ENCODE measurements at regions not wholly inside any gene's neighbourhood (a gene's known extent, or its start where the extent isn't known, plus 50 kb on each side); places are given as distances from the start of the nearest gene placed in this dataset.

DNA sequence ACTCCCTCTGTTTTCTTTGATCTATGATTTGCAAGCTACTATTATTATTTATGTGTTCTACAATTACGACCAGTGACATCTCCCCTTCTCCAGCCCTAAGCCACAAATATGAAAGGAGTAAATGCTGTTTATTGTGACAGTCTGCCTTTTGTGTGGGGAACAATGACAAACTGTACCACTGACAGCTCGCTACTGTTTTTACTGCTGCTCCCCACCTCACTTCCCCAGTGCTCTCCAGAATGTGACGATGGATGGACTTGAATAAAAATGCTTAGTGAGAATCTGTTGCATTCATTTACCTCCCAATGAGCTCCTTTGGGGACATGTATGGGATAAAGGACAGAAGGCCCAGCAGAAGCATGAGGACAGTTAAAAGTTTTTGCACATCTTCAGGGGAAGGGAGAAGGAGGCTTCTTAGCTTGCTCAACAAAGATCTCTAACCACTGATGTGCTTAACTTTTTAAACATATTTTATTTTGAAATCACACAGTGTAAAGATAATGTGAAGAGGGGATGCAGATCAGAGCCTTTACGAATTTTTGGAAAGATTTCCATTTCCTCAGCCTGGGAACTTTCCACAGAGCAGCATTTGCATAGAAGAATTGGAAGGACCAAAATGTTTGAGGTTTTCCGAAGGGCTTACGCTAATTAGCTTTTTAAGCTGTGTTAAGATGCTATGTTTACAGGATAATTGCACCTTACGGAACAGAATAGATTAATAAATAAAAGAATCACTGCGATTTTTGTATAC lies 485.1 kb upstream of the TENM3 start:
- no peak for DNase-seq (ENCODE audit: low read depth)
- H3K4me3 ChIP-seq (ENCODE audit: low read depth, low read length), result no peak overlapping the region
- TF ChIP-seq, protein P1, sequence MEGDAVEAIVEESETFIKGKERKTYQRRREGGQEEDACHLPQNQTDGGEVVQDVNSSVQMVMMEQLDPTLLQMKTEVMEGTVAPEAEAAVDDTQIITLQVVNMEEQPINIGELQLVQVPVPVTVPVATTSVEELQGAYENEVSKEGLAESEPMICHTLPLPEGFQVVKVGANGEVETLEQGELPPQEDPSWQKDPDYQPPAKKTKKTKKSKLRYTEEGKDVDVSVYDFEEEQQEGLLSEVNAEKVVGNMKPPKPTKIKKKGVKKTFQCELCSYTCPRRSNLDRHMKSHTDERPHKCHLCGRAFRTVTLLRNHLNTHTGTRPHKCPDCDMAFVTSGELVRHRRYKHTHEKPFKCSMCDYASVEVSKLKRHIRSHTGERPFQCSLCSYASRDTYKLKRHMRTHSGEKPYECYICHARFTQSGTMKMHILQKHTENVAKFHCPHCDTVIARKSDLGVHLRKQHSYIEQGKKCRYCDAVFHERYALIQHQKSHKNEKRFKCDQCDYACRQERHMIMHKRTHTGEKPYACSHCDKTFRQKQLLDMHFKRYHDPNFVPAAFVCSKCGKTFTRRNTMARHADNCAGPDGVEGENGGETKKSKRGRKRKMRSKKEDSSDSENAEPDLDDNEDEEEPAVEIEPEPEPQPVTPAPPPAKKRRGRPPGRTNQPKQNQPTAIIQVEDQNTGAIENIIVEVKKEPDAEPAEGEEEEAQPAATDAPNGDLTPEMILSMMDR (IDR thresholded peaks at IDR 0.05; ENCODE audit: insufficient read depth, low read depth, low read length), result no peak

DNA sequence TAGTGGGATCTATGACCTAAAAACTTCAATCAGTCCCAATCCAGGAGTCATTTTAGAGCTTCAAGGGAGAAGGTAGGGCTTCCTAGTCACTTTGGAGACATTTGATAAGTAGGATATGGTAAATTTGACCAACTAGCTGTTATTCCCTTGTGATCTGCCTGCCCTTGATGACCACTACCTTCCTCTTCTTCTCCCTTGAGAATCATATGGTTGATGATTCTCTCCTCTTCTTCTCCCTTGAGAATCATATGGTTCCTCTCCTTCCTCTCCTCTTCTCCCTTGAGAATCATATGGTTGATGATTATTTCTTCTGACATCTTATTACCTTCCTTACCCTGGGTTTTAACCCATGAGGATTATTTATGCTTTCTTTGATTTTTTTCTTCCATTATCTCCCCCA lies 482.6 kb upstream of the TENM3 start:
- TF ChIP-seq, protein P1 (IDR thresholded peaks at IDR 0.05; ENCODE audit: insufficient read depth, low read depth, low read length), result no peak
- no peak for DNase-seq (ENCODE audit: low read depth)
- no peak overlapping the region for H3K4me3 ChIP-seq (ENCODE audit: low read depth, low read length)

DNA sequence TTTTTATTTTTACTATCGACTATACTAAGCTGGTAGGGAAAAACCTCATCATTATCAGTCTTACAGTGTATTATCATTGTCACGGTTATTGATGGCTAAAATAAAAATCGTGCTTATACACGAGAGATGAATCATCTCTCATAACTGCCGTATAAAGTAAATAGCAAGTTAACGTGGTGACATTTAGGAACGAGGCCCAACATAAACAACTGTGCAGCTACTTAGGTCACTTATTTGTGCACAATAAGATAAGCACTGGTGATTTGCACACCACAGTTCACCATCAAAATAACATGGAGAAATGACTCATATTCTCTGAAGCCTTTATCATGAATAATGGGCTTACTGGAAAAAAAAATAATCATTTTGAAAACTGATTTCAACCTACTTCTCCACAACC lies 482.0 kb upstream of the TENM3 start:
- H3K4me3 ChIP-seq (ENCODE audit: low read depth, low read length), result no peak overlapping the region
- no peak for DNase-seq (ENCODE audit: low read depth)
- TF ChIP-seq, protein P1 (IDR thresholded peaks at IDR 0.05; ENCODE audit: insufficient read depth, low read depth, low read length), result no peak

DNA sequence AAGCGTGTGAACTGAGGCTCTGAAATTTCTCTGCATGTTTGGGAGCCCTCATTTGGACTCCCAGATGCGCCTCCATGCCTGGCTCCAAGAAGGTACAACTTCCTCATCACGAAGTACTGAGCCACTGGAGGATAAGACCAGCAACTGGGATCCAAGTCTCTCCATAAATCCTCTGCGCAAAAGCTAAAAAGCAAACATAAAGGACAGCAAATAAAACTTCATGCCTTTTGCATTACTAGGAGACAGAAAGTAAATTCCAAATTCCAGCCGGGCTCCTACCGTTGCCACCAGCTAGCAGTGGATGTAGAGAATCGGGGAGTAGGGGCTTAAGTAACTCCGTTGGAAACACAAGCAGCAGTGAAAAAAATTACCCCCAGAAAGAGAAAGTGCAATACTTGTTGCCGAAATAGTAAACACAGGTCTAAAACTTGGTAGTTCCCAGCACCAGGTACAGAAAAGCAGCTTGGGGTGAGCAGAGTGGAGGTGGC lies 477.1 kb upstream of the TENM3 start:
- no peak for DNase-seq (ENCODE audit: low read depth)
- TF ChIP-seq, protein P1 (IDR thresholded peaks at IDR 0.05; ENCODE audit: insufficient read depth, low read depth, low read length), result no peak
- H3K4me3 ChIP-seq (ENCODE audit: low read depth, low read length), result no peak overlapping the region

DNA sequence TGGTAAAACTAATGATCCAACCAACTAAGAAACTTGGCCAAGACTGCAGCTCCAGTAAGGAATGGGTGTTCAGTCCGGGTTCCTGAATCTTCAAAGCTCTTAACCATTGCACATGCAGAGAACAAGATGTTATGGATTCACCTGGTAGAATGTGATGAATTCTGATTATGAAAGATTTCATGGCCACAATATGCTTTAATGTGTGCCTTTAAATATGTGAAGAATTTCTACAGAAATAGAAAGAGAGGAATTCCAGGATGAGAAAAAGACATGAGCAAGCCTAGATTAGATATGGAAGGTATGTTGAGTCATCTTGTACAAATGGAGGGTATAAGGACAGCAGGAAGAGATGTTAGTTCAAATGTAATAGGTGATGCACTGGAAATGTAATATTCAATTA lies 472.2 kb upstream of the TENM3 start:
- no peak overlapping the region for H3K4me3 ChIP-seq (ENCODE audit: low read depth, low read length)
- TF ChIP-seq, protein P1 (IDR thresholded peaks at IDR 0.05; ENCODE audit: insufficient read depth, low read depth, low read length), result no peak
- DNase-seq (ENCODE audit: low read depth), result no peak

DNA sequence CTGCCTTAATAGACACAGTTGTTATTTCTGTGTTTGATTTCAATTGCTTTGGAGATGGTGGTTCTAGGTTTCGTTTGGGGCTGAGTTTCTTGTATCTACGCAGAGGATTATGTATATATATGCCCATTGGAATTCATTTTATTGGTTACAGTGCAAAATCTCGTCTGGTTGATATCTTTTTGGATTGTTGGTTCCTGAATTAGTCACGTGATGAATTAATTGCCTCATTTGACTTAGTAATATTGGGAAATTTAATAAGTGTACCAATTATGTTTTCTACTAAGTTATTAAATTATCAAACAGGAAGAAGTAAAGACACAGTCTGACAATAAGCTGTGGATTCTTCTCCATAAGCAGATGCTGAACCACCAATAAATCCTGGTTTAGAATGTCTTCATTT lies 467.9 kb upstream of the TENM3 start:
- no peak for DNase-seq (ENCODE audit: low read depth)
- H3K4me3 ChIP-seq (ENCODE audit: low read depth, low read length), result no peak overlapping the region
- TF ChIP-seq, protein P1 (IDR thresholded peaks at IDR 0.05; ENCODE audit: insufficient read depth, low read depth, low read length), result no peak
